Activated T-cell treated with anti-CD3 and anti-CD28 coated beads, Interleukin-2, amount 50 U/mL, for 72 hours (primary cell): ENCODE measurements at regions not wholly inside any gene's neighbourhood (a gene's known extent, or its start where the extent isn't known, plus 50 kb on each side); places are given as distances from the start of the nearest gene placed in this dataset.
A peak's percentile ranks its signal among the peaks of the same experiment; 100 is the strongest.
"Not testable (repeated sequence)": the region's sequence is repeated elsewhere in the genome, so short reads cannot be mapped to it uniquely, and the experiment has no call there.

ENCODE experiments used
- ATAC-seq, 2 donors: fragments of 150-1000 bp; cut with Tn5 transposase; replicated peaks in 1 of 2; 2 replicates each; pipeline ENCODE4 v1.10.0; 2021; ENCODE audit warnings: moderate library complexity in 2 of 2, mild to moderate bottlenecking in 1 of 2
- DNase-seq, 2 donors: peaks; one replicate each; pipeline ENCODE4 v3.0.0; 2021 to 2022; ENCODE audit warnings: mixed read lengths in 1 of 2
- H3K27ac Mint-ChIP-seq: one replicate; pipeline ENCODE4 v1.8.0; 2022; ENCODE audit warnings: mild to moderate bottlenecking, moderate library complexity, mixed read lengths
- H3K27me3 Mint-ChIP-seq: one replicate; pipeline ENCODE4 v1.8.0; 2022; ENCODE audit warnings: low read depth, mixed read lengths
- H3K36me3 Mint-ChIP-seq, 2 donors: one replicate each; pipeline ENCODE4 v1.8.0; 2022; ENCODE audit warnings: mixed read lengths in 2 of 2, mild to moderate bottlenecking in 1 of 2; ENCODE audit not compliant: insufficient read depth in 2 of 2
- H3K4me1 Mint-ChIP-seq: one replicate; pipeline ENCODE4 v1.8.0; 2022; ENCODE audit warnings: low read depth, mixed read lengths
- H3K4me3 Mint-ChIP-seq, 2 donors: one replicate each; pipeline ENCODE4 v1.8.0; 2022; ENCODE audit warnings: mild to moderate bottlenecking in 2 of 2, mixed read lengths in 2 of 2, moderate library complexity in 2 of 2
- H3K9me3 Mint-ChIP-seq, 2 donors: one replicate each; pipeline ENCODE4 v1.8.0; 2022; ENCODE audit warnings: mixed read lengths in 2 of 2

DNA sequence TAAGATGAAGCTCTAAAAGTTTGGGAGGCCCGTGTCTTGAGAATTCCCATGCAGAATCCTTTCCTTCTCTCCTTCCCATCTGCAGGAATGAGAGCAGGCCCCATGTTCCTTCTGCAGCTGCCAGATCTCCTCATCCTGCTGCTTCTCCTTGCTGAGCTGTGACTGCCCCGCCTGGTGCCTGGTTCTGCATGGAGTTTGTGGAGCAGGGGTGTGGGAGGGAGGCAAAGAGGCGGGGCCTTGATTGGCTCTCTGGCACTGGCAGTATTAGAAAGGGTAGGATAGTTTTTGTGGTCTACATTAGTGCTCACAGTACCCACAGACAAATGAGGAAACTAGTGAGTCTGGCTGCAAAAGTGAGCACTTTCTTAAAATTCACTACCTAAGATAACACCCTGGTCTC lies 91.1 kb upstream of the CLPB start:
- DNase-seq (no peak), ATAC-seq (no peak)
- Mint-ChIP-seq H3K4me3 (no peak overlapping the region), H3K4me1 (peaks cover 17% of the 10 kb centered on the region), H3K27ac (no peak overlapping the region), H3K27me3 (no peaks in the 10 kb centered on the region), H3K9me3 (no peaks in the 10 kb centered on the region), H3K36me3 (no peaks in the 10 kb centered on the region)

DNA sequence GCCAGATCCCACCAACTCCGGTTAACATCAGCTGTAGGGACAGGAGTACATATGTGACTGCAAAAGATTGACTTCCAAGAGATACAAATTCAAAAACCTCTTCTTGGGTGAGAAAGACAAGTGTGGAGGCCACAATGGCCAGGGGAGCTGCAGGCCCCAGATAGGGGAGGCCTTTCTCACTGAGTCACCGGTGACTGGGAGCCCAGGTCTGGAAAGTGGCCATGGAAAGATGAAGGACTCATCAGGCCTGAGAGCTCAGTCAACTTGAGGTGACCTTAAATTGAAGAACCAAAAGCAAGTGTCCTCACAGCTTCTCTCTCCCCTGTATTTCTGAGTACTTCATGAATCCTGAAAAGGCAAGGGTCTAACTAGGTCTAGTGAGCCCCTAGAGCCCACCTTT lies 90.4 kb upstream of the CLPB start:
- H3K36me3 Mint-ChIP-seq: no peaks in the 10 kb centered on the region
- ATAC-seq (no peak), DNase-seq (no peak)
- no peaks in the 10 kb centered on the region for H3K27me3 Mint-ChIP-seq
- no peak overlapping the region for H3K27ac Mint-ChIP-seq
- peaks cover 20% of the 10 kb centered on the region for H3K4me1 Mint-ChIP-seq
- H3K9me3 Mint-ChIP-seq: no peaks in the 10 kb centered on the region
- H3K4me3 Mint-ChIP-seq: no peak overlapping the region

DNA sequence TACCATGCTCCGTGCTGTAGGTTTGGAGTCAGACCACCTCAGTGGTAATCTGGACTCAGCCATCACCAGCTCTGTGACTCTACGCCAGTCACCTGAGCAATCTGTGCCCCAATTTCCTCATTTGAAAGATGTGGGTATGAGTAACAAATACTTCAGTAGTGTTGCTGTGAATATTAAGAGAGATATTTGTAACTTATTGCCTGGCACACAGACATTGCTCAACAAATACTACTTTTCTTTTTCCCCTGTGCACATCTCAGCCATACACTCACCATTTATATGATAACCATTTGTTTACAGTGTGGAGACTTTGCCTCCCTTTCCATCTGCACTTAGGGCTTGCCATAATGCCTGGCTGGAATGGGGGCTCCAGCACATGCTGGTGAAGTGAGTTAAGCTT lies 89.7 kb upstream of the CLPB start:
- no peaks in the 10 kb centered on the region for H3K36me3 Mint-ChIP-seq
- H3K4me3 Mint-ChIP-seq: no peak overlapping the region
- H3K27ac Mint-ChIP-seq: no peak overlapping the region
- peaks cover 27% of the 10 kb centered on the region for H3K4me1 Mint-ChIP-seq
- no peak for ATAC-seq
- no peaks in the 10 kb centered on the region for H3K27me3 Mint-ChIP-seq
- no peaks in the 10 kb centered on the region for H3K9me3 Mint-ChIP-seq
- DNase-seq: no peak

DNA sequence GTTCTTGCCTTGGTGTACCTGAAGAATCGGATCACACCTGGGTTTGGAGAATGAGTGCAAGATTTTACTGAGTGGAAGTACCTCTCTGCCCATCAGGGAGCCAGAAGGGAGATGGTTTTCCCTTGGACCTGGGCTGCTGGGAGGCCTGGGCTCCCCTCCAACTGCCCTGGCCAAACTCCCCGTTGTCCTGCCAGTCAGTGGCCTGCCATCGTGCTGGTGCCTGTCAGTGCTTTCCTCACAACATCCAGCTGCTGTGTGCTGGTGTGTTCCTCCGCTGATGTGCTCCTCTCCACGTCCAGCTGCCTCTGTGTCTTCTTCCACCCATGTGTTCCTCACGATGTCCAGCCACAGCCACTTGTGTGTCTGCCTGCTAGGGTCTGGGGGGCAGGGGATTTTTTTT lies 87.9 kb upstream of the CLPB start:
- H3K36me3 Mint-ChIP-seq: no peaks in the 10 kb centered on the region
- H3K9me3 Mint-ChIP-seq: no peaks in the 10 kb centered on the region
- H3K4me3 Mint-ChIP-seq: no peak overlapping the region
- H3K27me3 Mint-ChIP-seq: no peaks in the 10 kb centered on the region
- DNase-seq: no peak
- H3K27ac Mint-ChIP-seq: no peak overlapping the region
- no peak for ATAC-seq
- peaks cover 30% of the 10 kb centered on the region for H3K4me1 Mint-ChIP-seq

DNA sequence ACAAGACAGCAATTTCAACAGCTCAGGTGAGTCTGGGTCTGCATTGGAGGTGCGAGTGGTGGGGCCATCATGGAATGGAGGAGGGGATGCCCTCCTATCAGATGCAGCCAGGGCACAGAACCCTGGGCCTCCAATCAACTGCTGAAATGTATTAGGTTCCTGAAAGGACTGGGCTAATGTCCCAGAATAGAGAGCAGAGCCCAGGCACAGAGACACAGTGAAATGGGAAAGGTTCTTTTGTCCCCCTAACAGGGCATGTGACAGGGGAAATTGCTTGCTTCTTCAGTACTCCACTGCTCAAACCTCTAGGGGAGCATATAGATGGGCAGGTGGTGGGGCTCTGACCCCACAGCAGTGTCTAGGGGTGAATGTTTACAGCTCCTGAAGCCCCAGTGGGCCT lies 87.3 kb upstream of the CLPB start:
- H3K36me3 Mint-ChIP-seq: no peaks in the 10 kb centered on the region
- H3K9me3 Mint-ChIP-seq: no peaks in the 10 kb centered on the region
- no peaks in the 10 kb centered on the region for H3K27me3 Mint-ChIP-seq
- no peak overlapping the region for H3K4me3 Mint-ChIP-seq
- H3K4me1 Mint-ChIP-seq: peaks cover 33% of the 10 kb centered on the region
- DNase-seq: no peak
- no peak for ATAC-seq
- H3K27ac Mint-ChIP-seq: no peak overlapping the region

DNA sequence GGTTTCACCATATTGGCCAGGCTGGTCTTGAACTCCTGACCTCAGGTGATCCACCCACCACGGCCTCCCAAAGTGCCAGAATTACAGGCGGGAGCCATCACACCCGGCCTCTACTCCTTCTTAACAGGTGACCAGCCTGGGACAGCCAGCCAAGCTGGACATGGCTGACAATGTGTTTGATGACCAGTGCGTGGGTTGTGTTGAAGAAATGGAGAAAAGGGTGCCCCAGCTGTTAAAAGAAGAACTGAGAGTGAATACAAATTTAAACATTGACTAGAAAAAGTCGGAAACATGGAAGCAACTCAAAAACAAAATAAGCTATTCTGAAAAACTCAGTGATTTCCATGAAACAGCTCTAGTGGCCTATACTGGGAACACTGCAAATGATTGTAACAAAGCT lies 86.5 kb upstream of the CLPB start:
- Mint-ChIP-seq H3K4me1 (peaks cover 33% of the 10 kb centered on the region), H3K36me3 (no peaks in the 10 kb centered on the region), H3K27me3 (no peaks in the 10 kb centered on the region), H3K9me3 (no peaks in the 10 kb centered on the region), H3K4me3 (no peak overlapping the region), H3K27ac (no peak overlapping the region)
- DNase-seq (no peak), ATAC-seq (no peak)

DNA sequence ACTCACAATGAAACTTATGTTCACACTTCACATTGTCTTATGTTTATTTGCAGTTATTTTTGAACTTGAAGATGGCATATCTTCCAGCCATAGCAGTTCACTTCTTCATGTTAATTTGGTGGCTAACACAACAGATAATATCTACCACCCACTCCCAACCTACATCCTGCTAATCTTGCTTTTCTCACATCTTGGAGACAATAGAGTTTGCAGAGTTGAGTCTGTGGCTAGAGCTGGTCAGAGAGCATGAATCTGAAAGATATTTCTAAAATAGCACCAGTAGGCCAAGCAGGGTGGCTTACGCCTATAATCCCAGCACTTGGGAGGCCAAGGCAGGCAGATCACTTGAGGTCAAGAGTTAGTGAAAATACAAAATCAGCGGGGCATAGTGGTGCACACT lies 85.6 kb upstream of the CLPB start:
- H3K27ac Mint-ChIP-seq: peak overlapping the region; percentile 77
- ATAC-seq (peak; percentile 80 to 83), DNase-seq (peak in 1 of 2 donors; percentile 3)
- not testable (repeated sequence) for H3K9me3 Mint-ChIP-seq, H3K36me3 Mint-ChIP-seq, H3K27me3 Mint-ChIP-seq
- H3K4me1 Mint-ChIP-seq: peaks cover 33% of the 10 kb centered on the region
- peak overlapping the region; percentile 46 to 86 for H3K4me3 Mint-ChIP-seq

DNA sequence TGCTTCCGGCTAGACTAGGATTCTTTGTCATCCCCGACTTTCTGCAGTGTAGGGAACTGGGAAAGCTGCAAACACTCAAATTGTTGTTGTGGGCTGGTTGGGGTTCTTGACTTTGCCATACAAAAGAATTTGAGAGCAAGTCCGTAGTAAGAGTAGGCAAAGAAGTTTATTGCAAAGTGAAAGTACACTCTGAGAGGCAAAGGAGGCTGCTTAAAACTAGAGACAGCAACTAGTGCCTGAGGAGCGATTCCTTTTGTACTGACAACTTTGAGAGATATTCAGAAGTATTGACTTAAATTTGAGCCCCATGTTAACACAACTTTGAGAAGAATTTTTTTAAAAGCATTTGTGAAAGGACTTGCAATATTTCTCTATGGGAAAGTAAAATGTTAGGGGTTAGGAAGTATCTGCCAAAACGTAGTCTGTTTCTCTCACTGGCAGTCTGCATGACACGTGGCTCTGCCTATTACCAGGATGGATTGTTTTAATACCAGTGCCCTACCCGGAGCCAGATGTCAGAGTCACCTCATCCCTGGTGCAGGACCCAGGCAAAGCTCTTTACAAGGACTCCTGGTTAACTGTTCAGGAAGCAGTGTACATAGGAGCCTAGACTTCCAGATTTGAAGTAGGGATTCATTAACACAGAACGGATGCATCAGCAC lies 85.0 kb upstream of the CLPB start:
- DNase-seq (peak in 1 of 2 donors; percentile 2), ATAC-seq (peak; percentile 56 to 64)
- Mint-ChIP-seq H3K4me3 (peak overlapping the region; percentile 46 to 86), H3K27ac (peak overlapping the region; percentile 66), H3K9me3 (no peaks in the 10 kb centered on the region), H3K4me1 (peaks cover 33% of the 10 kb centered on the region), H3K36me3 (no peaks in the 10 kb centered on the region), H3K27me3 (no peaks in the 10 kb centered on the region)

DNA sequence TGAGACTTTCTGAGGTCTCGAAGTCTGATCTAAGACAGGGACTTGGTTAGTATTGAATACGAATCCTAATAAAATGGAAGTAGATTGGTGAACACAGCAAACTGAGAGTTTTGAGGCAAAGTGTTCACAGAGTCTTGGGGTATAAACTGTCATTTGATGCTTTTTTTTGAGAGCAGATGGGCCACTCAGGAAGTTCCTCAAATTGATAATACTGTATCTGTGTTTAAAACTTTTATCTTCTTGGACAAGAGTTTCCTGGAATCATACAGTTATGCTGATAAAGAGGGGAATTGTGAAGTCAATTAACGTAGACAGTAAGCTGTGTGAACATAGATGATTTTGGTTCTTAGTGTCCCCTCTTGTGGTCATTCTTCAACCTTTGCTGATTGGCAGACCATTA lies 80.0 kb upstream of the CLPB start:
- Mint-ChIP-seq H3K36me3 (peaks cover 14 to 19% of the 10 kb centered on the region in 2 donors), H3K4me1 (peaks cover 15% of the 10 kb centered on the region), H3K4me3 (no peak overlapping the region), H3K27ac (no peak overlapping the region), H3K9me3 (peaks cover 14 to 15% of the 10 kb centered on the region in 2 donors), H3K27me3 (peaks cover 7% of the 10 kb centered on the region)
- ATAC-seq (no peak), DNase-seq (no peak)

DNA sequence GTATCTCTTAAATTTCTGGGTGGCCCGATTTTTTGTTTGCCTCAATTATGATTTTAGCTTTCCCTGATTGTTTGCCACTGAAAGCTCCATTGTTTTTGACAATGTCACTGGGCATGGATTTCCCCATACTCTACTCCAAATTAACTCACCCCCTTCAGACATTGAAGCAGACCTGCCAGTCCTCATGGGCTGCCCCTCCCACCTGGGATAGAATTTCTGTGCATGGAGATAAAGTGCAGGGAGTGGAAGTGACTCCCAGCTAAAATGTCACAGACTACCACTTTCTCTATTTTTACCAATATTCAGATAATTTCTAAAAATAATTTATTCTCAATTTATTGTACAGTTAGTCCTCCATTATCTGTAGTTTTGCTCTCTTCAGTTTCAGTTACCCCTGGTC lies 79.1 kb upstream of the CLPB start:
- ATAC-seq (no peak), DNase-seq (no peak)
- Mint-ChIP-seq H3K27ac (no peak overlapping the region), H3K4me1 (peaks cover 11% of the 10 kb centered on the region), H3K4me3 (no peak overlapping the region), H3K9me3 (peaks cover 14 to 15% of the 10 kb centered on the region in 2 donors), H3K27me3 (peaks cover 7% of the 10 kb centered on the region), H3K36me3 (peaks cover 15 to 19% of the 10 kb centered on the region in 2 donors)

DNA sequence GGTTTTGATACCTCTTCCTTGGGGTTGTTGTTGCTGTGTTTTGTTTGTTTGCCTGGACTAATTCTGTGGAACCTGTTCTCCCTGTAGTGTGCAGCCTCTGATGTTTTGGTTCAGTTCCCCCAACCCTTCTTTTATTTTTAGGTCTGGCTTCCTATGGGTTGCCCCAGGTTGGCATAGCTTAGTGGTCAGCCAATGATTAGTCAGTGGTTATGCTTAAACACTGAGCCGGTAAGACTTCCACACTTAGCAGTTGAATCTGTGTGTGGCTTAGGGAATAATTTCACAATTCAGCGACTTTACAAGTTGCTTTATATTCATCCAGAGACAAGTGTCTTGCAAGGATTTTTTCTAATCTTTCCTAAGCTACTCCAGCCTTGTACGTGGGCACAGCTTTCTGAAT lies 78.6 kb upstream of the CLPB start:
- Mint-ChIP-seq H3K36me3 (peaks cover 15 to 19% of the 10 kb centered on the region in 2 donors), H3K27ac (no peak overlapping the region), H3K4me1 (peaks cover 11% of the 10 kb centered on the region), H3K9me3 (peaks cover 14 to 17% of the 10 kb centered on the region in 2 donors), H3K27me3 (peaks cover 7% of the 10 kb centered on the region), H3K4me3 (no peak overlapping the region)
- no peak for ATAC-seq
- DNase-seq: no peak

DNA sequence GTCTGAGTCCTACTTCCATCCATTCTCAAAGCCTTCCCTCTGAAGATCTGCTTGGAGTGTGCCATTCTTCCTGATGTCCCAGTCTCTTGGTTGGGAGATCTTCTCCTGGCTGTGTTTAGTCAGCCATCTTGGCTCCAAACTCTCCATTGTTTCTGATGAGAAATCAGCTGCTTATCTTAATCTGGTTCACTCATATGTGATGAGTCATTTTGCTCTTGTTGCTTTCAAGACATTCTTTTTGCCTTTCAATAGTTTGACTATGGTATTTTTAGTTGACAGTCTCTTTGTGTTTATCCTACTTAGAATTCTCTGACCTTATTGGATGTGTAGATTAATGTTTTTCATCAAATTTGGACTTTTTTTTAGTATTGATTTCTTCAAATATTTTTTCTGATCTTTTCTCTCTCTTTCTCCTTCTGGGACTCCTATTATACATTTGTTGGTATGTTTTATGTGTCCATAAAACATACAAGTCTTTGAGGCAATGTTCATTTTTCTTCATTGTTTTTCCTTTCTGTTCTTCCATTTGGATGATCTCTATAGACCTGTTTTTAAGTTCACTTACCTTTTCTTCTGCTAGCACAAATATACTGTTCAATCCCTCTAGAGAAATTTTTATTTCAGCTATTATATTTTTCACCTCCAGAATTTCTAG lies 77.2 kb upstream of the CLPB start:
- H3K4me3 Mint-ChIP-seq: no peak overlapping the region
- H3K27ac Mint-ChIP-seq: no peak overlapping the region
- H3K27me3 Mint-ChIP-seq: peaks cover 7% of the 10 kb centered on the region
- peaks cover 15 to 24% of the 10 kb centered on the region in 2 donors for H3K36me3 Mint-ChIP-seq
- H3K9me3 Mint-ChIP-seq: peaks cover 14 to 17% of the 10 kb centered on the region in 2 donors
- DNase-seq (no peak), ATAC-seq (no peak)
- H3K4me1 Mint-ChIP-seq: peaks cover 6% of the 10 kb centered on the region

DNA sequence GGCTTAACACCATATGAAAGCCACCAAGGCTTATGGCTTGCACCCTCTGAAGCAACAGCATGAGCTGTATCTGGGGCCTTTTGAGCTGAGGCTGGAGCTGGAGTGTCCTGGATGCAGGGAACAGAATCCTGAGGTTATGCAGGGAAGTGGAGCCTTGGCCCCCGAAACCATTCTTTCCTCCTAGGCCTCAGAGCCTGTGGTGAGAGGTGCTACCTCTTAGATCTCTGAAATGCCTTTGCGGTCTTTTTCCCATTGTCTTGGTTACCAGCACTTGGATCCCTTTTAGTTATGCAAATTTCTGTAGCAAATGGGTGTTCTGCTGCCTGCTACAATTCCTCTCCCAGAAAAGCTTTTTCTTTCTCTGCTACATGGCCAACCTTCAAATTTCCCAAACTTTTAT lies 72.7 kb upstream of the CLPB start:
- H3K9me3 Mint-ChIP-seq: peaks cover 12 to 18% of the 10 kb centered on the region in 2 donors
- peaks cover 16% of the 10 kb centered on the region for H3K27me3 Mint-ChIP-seq
- no peak for ATAC-seq
- DNase-seq: no peak
- peaks cover 6% of the 10 kb centered on the region for H3K4me1 Mint-ChIP-seq
- H3K4me3 Mint-ChIP-seq: no peak overlapping the region
- peaks cover 15 to 19% of the 10 kb centered on the region in 2 donors for H3K36me3 Mint-ChIP-seq
- no peak overlapping the region for H3K27ac Mint-ChIP-seq

DNA sequence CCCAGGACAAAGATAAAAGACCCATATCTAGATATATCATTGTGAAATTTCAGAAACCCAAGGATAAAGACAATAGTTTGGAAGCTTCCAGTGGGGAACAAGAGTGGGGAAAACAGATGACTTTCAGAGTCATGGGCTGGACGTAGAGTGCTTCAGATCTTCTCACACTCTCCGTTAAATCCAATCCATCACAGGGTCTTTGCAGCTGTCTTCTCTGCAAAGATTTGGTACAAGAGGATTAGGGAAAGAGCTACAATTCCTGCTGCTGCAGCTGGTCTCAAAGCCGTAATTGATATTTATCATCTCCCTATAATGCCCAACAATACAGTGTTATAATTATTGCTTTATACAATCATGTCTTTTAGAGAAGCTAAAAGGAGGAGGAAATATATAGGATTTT lies 63.4 kb upstream of the CLPB start:
- H3K27ac Mint-ChIP-seq: no peak overlapping the region
- DNase-seq (no peak), ATAC-seq (no peak)
- H3K36me3 Mint-ChIP-seq: peaks cover 7 to 10% of the 10 kb centered on the region in 2 donors
- H3K9me3 Mint-ChIP-seq: peaks cover 7 to 11% of the 10 kb centered on the region in 2 donors
- peaks cover 7% of the 10 kb centered on the region for H3K4me1 Mint-ChIP-seq
- no peaks in the 10 kb centered on the region for H3K27me3 Mint-ChIP-seq
- H3K4me3 Mint-ChIP-seq: no peak overlapping the region
